DLD1 (cell line): ENCODE measurements at regions not wholly inside any gene's neighbourhood (a gene's known extent, or its start where the extent isn't known, plus 50 kb on each side); places are given as distances from the start of the nearest gene placed in this dataset.

Source experiments
- in situ Hi-C: cut with HindIII; loops from 2 replicates; pipeline ENCODE4 v1.10.0; 2017; ENCODE audit warnings: low sequenced_read_pairs

- in situ Hi-C loops: no loop called here
Measured at GRCh38 chr4:18935659-18936345, 914.2 kb upstream of the LCORL start.

DNA sequence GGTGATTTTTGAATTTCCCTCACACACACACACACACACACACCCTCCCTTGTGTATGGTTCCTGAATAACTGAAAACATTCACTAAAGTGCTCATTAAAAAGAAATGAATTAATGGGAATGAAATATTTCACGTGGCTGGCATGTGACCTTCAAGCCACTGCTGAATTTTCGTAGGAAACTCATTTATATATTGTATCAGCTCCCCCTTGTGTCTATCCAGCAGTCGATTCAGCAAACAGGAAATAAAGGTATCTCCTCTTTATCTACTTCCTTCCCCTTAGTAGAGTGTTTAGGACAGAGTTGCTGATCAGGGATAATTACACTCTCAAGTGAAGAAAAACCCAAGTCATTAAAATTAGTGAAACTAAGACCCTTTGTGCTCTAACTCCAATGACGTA is 912.6 kb upstream of the LCORL start:
- in situ Hi-C loops: no loop called here

DNA sequence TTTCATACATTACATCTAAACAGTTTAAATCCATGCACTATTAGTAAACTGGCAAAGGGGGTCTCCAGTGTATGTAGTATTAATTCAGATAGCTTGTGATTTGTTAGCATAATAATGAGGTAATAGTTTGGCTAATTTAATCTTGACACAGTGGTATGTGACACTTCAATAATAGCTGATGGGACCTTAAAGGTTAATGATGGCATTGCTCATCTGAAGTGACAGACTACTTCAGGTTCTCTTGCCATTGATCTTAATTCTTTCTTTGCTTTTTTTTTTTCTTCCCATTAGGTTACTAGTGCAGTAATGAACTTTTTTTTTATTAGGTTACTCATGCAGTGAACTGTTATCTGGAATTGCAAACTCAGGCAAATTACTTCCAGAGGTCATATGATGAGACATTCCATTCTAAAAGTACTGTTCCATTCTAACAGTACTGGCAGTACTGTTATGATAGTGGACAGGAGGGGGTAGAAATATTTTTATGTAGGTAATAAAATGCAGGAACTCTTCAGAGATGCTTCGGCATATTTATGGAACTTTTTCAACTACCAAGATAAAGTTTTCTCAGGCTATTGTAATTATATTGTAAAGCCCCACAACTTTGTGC is 911.3 kb upstream of the LCORL start:
- in situ Hi-C loops: no loop called here

DNA sequence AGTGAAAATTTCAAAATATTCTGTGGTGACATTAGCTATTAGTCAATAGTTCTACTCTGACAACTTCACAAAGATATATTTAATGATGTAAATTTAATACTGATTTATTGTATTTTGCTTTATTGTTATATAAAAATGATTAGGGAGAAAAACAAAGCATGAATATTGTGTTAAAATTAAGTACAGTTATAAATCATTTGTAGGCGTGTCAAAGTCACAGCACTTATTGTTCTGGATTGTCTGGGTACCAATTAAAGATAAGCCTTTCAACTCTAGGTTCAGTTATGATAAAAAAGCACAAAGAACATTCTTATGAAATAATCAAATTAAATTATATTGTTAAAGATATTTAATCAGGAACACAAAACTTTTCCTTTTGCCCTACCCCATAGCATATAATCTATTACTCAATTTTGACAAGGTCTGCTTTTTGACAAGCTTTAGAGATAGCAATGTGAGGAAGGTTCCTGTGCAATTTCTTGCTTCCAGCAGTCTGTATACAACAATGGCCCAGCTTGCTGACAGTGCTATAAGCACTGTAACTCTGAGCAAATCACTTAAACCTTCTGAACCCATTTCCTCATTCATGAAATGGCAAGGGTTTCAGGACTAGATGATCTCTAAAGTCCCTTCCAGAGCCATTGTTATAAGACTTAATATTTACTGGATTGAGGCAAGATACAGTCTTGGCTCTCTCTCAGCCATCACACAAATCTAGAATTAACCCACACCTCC is 910.3 kb upstream of the LCORL start:
- in situ Hi-C loops: no loop called here

DNA sequence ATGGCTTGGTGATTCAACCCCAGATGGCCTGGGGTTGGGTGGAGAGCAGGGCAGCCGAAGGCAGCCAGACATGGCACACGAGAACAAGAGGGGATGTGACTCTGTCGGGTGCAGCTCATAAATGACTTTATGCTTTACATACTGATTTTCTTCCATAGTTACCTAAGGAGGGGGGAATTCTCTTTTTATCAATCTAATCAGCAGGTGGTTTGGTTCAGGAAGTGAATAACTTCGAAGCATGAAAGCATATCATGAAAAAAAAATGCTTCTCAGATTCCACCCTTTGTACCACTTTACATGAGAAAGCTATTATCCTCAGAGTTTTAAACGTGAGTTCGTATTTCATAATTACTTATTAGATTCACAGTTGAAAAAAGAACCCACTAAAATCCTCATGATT is 908.9 kb upstream of the LCORL start:
- in situ Hi-C loops: no loop called here

DNA sequence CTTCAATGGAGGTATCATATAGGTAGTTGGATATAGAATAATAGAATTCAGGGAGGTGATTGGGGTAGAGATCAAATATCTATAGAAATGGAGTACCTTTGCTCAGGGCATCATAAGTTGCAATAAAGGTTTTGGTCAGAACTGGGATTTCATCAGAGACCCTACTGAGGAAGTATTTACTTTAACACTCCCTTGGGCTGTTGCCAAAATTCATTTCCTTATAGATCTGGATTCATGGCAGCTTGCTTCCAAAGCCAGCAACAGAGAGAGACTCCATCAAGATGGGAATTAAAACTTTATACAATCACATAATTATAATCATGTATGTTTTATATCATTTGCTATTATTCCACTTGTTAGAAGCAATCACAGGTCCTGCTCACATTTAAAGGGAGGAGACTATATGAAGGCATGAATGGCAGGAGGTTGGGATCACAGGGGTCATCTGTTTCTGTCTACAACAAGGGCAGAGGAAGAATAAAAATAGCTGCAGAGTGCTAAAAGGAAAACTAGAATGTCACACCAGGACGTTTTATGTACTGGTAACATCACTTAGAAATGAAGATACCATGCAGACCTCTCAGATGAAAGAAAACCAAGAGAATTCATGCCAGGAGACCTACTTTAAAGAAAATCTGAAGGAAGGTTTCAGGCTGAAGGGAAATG is 902.1 kb upstream of the LCORL start:
- in situ Hi-C loops: no loop called here

DNA sequence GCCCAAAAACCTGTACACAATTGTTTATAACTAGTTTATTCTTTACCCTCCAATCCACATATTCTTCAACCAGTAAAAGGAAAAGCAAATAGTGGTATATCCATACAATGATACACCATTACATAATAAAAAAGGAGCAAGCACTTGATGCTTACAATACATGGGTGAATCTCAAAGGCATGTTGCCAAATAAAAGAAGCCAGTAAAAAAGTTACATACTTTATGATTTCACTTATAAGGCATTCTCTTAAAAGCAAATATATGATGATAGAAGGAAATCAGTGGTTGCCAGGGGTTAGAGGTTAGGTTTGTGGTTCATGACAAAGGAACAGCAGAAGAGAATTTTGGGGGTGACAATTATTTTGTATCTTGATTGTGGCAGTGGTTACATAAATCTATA is 896.1 kb upstream of the LCORL start:
- in situ Hi-C loops: no loop called here

DNA sequence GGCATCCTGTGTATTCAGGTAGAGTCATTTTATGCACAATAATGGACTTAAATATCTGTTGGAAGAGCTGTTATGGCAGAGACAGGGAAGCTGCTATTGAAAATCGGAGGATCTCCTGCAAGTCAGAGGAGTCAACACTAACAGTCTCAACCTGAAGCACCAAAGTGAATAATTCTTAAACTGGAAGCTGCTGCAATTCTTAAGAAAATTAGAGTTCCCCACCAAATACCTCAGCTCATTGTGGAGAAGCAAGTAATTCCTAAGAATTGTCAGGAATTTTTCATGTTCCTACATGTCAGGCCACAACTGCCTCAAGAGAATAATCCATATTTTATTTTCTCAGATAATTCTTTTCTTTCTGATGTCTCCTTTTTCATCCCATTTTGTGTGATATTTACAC is 892.6 kb upstream of the LCORL start:
- in situ Hi-C loops: no loop called here

DNA sequence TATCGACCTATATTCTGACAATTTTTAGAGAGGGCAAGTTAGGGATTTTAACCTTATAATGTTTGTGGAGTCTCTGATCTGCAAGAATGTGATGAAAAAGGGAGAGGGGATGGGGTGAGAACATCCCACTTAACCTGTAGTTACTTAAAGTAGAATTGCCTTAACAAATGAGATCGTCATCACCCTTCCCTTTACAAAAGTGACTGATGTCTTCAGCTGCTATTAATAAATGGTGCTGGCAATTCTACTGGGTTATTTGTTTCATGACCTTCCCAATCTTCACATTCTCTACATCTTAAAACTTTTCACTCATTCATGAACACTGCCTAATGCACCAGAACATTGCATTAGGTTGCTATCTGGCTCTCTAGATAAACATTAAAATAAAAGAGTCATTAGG is 873.4 kb upstream of the LCORL start:
- in situ Hi-C loops: no loop called here

- in situ Hi-C loops: no loop called here
Measured at GRCh38 chr4:18882468-18882867, 860.9 kb upstream of the LCORL start.

- in situ Hi-C loops: no loop called here
Measured at GRCh38 chr4:18881556-18881955, 860.0 kb upstream of the LCORL start.

DNA sequence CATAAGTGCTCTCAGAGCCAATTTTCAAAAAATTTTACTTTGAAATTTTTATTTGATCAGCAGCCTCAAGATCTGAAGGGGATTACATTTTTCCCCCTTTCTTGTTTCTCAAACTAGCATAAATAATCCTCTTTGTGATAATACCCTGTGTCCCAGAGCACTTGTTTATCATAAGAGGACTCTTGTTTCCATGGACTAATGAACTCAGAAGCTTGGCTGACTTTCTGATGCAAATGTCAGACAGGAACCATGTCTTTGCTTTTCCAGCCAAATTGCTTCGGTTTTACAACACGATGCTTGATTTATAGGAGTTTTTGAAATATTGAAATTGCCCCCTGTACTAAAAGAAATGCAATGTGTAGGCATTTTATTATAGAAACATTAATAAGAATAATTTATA is 859.3 kb upstream of the LCORL start:
- in situ Hi-C loops: no loop called here

- in situ Hi-C loops: no loop called here
Measured at GRCh38 chr4:18878561-18878960, 857.0 kb upstream of the LCORL start.

GRCh38 chr4:18869166-18869565 is 847.6 kb upstream of the LCORL start:
- in situ Hi-C loops: no loop called here

DNA sequence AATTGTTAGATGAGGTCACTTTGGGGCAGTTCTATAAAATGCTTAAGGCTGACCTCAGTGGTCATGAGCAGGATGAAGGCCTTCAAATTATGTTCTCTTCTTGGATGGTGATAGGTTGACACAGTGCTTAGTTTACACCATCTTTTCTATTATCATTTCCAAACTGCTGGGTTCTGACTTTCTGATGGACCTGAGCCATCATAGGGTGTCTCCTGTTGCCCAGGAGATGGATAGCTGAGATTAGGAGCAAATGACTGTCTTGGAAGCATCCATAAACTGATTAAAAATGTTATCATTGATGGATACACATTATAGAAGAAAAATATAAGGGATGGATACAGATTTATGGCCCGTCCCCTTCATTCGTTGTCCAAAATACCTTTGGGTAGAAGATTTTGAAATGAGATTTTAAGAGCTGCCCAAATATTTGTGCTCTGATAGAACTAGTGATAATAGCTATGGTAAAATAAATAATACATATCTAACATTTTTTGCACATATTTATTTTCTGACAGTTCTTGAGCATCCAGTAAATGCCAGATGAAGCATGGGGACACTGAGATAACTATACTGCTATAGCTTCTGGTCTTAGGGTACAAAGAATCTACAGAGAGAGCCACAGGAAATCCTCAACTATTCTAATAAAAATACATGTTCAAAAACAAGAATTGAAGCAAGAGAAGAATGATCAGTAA is 839.4 kb upstream of the LCORL start:
- in situ Hi-C loops: no loop called here

GRCh38 chr4:18859468-18859867 is 837.9 kb upstream of the LCORL start:
- in situ Hi-C loops: no loop called here

DNA sequence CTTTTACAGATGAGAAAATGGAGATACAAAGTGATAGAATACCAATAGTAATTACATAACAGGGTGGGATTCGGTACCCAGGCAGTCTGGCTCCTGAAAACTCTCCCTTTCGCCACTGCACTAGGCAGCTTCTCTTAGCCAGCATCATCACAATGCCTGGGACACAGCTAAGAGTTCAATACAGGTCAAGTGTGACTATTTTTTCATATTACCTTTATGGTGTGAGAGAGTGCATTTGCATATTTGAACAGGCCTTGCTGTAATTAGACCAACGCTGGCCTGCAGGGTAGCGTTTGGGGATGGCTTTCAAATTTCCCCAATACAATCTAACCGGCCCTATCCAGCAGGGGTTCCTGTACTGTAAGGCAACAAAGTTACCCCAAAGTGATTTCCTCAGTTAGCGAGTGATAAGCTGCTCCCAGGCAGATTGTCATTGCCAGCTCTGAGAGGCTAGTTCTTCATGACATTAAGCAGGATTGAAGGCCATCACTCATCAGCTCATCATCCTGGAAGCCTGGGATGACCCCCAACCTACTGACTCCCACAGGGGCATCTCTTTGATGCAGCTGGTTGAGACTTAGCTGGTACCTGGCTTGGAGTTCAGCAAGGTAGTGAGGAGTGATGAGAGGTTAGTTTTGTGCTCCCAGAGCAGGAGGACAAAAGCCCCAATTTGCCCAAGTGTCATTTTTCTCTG is 836.8 kb upstream of the LCORL start:
- in situ Hi-C loops: no loop called here

GRCh38 chr4:18850867-18851266 is 829.3 kb upstream of the LCORL start:
- in situ Hi-C loops: no loop called here

DNA sequence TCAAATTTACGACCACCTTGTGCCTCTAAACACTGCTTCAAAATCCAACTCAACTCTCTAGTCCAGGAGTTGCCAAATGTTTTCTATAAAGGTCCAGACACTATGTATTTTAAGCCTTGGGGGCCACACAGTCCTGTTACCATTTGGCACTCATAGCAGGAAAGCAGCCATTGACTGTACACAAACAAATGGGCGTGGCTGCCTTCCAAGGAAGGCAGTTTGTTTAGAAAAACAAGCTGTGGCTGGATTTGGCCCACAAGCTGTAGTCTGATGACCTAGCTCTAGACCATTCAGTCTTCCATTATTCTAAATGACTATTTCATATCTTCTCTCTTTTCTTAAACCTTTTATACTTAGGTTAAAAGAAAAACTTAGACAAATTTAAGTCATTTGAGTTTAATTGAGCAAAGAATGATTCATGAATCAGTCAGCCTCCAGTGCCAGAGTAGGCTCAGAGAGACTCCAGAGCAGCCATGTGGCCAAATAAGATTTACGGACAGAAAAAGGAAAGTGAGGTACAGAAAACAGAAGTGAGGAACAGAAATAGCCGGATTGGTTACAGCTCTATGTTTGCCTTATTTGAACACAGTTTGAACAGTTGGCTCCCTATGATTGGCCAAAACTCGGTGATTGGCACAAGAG is 825.8 kb upstream of the LCORL start:
- in situ Hi-C loops: no loop called here

DNA sequence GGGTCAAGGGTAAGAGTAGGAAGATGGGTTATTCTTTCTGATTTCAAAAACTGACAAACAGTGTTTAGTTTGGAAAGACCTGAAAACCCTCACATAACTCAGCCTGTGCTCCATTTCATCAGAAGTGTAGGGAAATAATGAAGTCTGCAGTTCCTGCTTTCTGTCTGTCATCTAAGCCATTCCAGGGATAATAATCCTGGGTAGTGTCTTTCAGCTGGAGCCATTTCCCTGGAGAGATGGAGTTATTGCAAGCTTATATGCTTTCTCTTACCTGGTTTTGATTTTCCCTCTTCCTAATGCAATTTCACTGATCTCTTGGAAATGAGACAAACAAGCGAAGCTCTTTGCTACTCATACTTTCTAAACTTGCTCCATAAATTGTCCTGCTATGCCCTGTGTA is 824.8 kb upstream of the LCORL start:
- in situ Hi-C loops: no loop called here
